Neuron (in vitro differentiated cells): ENCODE measurements at regions not wholly inside any gene's neighbourhood (a gene's known extent, or its start where the extent isn't known, plus 50 kb on each side); places are given as distances from the start of the nearest gene placed in this dataset.

Source experiments
- H2AFZ ChIP-seq: one replicate; pipeline ENCODE4 v1.6.1; 2013; ENCODE audit warnings: low read depth, mild to moderate bottlenecking, inconsistent platforms, low read length, moderate library complexity
- H3K27me3 ChIP-seq: one replicate; pipeline ENCODE4 v1.6.1; 2013; ENCODE audit warnings: low read length; ENCODE audit not compliant: insufficient read depth
- H3K36me3 ChIP-seq: one replicate; pipeline ENCODE4 v1.6.1; 2013; ENCODE audit warnings: low read length; ENCODE audit not compliant: insufficient read depth
- H3K4me1 ChIP-seq: one replicate; pipeline ENCODE4 v1.6.1; 2013; ENCODE audit warnings: low read length; ENCODE audit not compliant: insufficient read depth
- H3K4me3 ChIP-seq: 2 replicates; pipeline ENCODE4 v1.5.1; 2013; ENCODE audit warnings: mild to moderate bottlenecking, low read length, moderate library complexity
- H3K9me3 ChIP-seq: one replicate; pipeline ENCODE4 v1.6.1; 2013; ENCODE audit warnings: low read length

GRCh38 chr16:62586128-62586862, 550.1 kb upstream of the CDH8 start:
- H3K36me3 ChIP-seq, result no peaks in the 10 kb centered on the region
- no peaks in the 10 kb centered on the region for H3K27me3 ChIP-seq
- peaks cover 12% of the 10 kb centered on the region for H3K4me1 ChIP-seq
- no peak overlapping the region for H3K4me3 ChIP-seq
- H2AFZ ChIP-seq, result no peak overlapping the region
- peaks cover 5% of the 10 kb centered on the region for H3K9me3 ChIP-seq

- H3K27me3 ChIP-seq, result no peaks in the 10 kb centered on the region
Measured at GRCh38 chr16:62585041-62585545, 548.9 kb upstream of the CDH8 start.

GRCh38 chr16:62583414-62583813, 547.2 kb upstream of the CDH8 start:
- peaks cover 12% of the 10 kb centered on the region for H3K4me1 ChIP-seq
- peak overlapping the region; percentile 75 for H2AFZ ChIP-seq
- H3K9me3 ChIP-seq, result peaks cover 5% of the 10 kb centered on the region
- H3K27me3 ChIP-seq, result no peaks in the 10 kb centered on the region
- no peak overlapping the region for H3K4me3 ChIP-seq
- H3K36me3 ChIP-seq, result no peaks in the 10 kb centered on the region

More at GRCh38 chr16:62585041-62585545, 548.9 kb upstream of the CDH8 start:
- Histone ChIP-seq H3K4me1 (peaks cover 12% of the 10 kb centered on the region), H3K9me3 (peaks cover 5% of the 10 kb centered on the region), H2AFZ (peak overlapping the region; percentile 49), H3K36me3 (no peaks in the 10 kb centered on the region), H3K4me3 (no peak overlapping the region)

GRCh38 chr16:62573466-62573865, 537.2 kb upstream of the CDH8 start:
- Histone ChIP-seq H3K36me3 (no peaks in the 10 kb centered on the region), H3K27me3 (no peaks in the 10 kb centered on the region), H3K4me3 (no peak overlapping the region), H3K4me1 (no peaks in the 10 kb centered on the region), H2AFZ (no peak overlapping the region), H3K9me3 (no peaks in the 10 kb centered on the region)

GRCh38 chr16:62568926-62569325, 532.7 kb upstream of the CDH8 start:
- no peak overlapping the region for H3K4me3 ChIP-seq
- H3K27me3 ChIP-seq, result no peaks in the 10 kb centered on the region

GRCh38 chr16:62565706-62566105, 529.5 kb upstream of the CDH8 start:
- Histone ChIP-seq H3K9me3 (no peaks in the 10 kb centered on the region), H3K27me3 (no peaks in the 10 kb centered on the region), H3K4me3 (no peak overlapping the region), H2AFZ (no peak overlapping the region), H3K4me1 (no peaks in the 10 kb centered on the region), H3K36me3 (no peaks in the 10 kb centered on the region)

More at GRCh38 chr16:62568926-62569325, 532.7 kb upstream of the CDH8 start:
- Histone ChIP-seq H3K9me3 (no peaks in the 10 kb centered on the region), H3K4me1 (no peaks in the 10 kb centered on the region), H3K36me3 (no peaks in the 10 kb centered on the region), H2AFZ (no peak overlapping the region)

- Histone ChIP-seq H3K27me3 (no peaks in the 10 kb centered on the region), H3K36me3 (no peaks in the 10 kb centered on the region), H3K4me3 (no peak overlapping the region), H3K9me3 (no peaks in the 10 kb centered on the region), H2AFZ (no peak overlapping the region), H3K4me1 (peaks cover 3% of the 10 kb centered on the region)
Measured at GRCh38 chr16:62564291-62564690, 528.1 kb upstream of the CDH8 start.

GRCh38 chr16:62562121-62562520, 525.9 kb upstream of the CDH8 start:
- peaks cover 3% of the 10 kb centered on the region for H3K9me3 ChIP-seq
- no peak overlapping the region for H3K4me3 ChIP-seq
- H2AFZ ChIP-seq, result no peak overlapping the region
- H3K27me3 ChIP-seq, result no peaks in the 10 kb centered on the region
- no peaks in the 10 kb centered on the region for H3K36me3 ChIP-seq
- H3K4me1 ChIP-seq, result peaks cover 3% of the 10 kb centered on the region

GRCh38 chr16:62549875-62550274, 513.6 kb upstream of the CDH8 start:
- H3K4me3 ChIP-seq, result no peak overlapping the region
- peaks cover 2% of the 10 kb centered on the region for H3K4me1 ChIP-seq
- H3K27me3 ChIP-seq, result no peaks in the 10 kb centered on the region
- H3K9me3 ChIP-seq, result no peaks in the 10 kb centered on the region
- H2AFZ ChIP-seq, result no peak overlapping the region
- H3K36me3 ChIP-seq, result no peaks in the 10 kb centered on the region

GRCh38 chr16:62548095-62548494, 511.9 kb upstream of the CDH8 start:
- H3K9me3 ChIP-seq, result no peaks in the 10 kb centered on the region
- no peaks in the 10 kb centered on the region for H3K36me3 ChIP-seq
- H2AFZ ChIP-seq, result no peak overlapping the region
- H3K4me1 ChIP-seq, result peaks cover 9% of the 10 kb centered on the region
- no peaks in the 10 kb centered on the region for H3K27me3 ChIP-seq
- H3K4me3 ChIP-seq, result no peak overlapping the region

- Histone ChIP-seq H3K4me3 (no peak overlapping the region), H2AFZ (no peak overlapping the region), H3K9me3 (no peaks in the 10 kb centered on the region), H3K27me3 (no peaks in the 10 kb centered on the region), H3K4me1 (peaks cover 9% of the 10 kb centered on the region), H3K36me3 (no peaks in the 10 kb centered on the region)
Measured at GRCh38 chr16:62546701-62547100, 510.5 kb upstream of the CDH8 start.

GRCh38 chr16:62545039-62545438, 508.8 kb upstream of the CDH8 start:
- no peaks in the 10 kb centered on the region for H3K36me3 ChIP-seq
- H2AFZ ChIP-seq, result no peak overlapping the region
- H3K9me3 ChIP-seq, result no peaks in the 10 kb centered on the region
- no peak overlapping the region for H3K4me3 ChIP-seq
- H3K27me3 ChIP-seq, result no peaks in the 10 kb centered on the region
- peaks cover 9% of the 10 kb centered on the region for H3K4me1 ChIP-seq

GRCh38 chr16:62543516-62543915, 507.3 kb upstream of the CDH8 start:
- peaks cover 9% of the 10 kb centered on the region for H3K4me1 ChIP-seq
- no peaks in the 10 kb centered on the region for H3K9me3 ChIP-seq
- no peaks in the 10 kb centered on the region for H3K27me3 ChIP-seq
- H3K36me3 ChIP-seq, result no peaks in the 10 kb centered on the region
- H2AFZ ChIP-seq, result no peak overlapping the region
- H3K4me3 ChIP-seq, result no peak overlapping the region

- Histone ChIP-seq H3K4me3 (no peak overlapping the region), H3K4me1 (peaks cover 8% of the 10 kb centered on the region)
Measured at GRCh38 chr16:62539657-62540056, 503.4 kb upstream of the CDH8 start.

More at GRCh38 chr16:62539657-62540056, 503.4 kb upstream of the CDH8 start:
- Histone ChIP-seq H2AFZ (no peak overlapping the region), H3K27me3 (no peaks in the 10 kb centered on the region), H3K36me3 (no peaks in the 10 kb centered on the region), H3K9me3 (no peaks in the 10 kb centered on the region)
